Endodermal cell (in vitro differentiated cells): ENCODE measurements at regions not wholly inside any gene's neighbourhood (a gene's known extent, or its start where the extent isn't known, plus 50 kb on each side); places are given as distances from the start of the nearest gene placed in this dataset.

ENCODE experiments used
- DNase-seq: peaks from one replicate; pipeline ENCODE4 v3.0.0-alpha.2; 2017
- H3K27ac ChIP-seq: 2 replicates; pipeline ENCODE4 v1.5.1; 2013; ENCODE audit warnings: mild to moderate bottlenecking, low read depth, low read length, moderate library complexity
- H3K27me3 ChIP-seq: 2 replicates; pipeline ENCODE4 v1.6.1; 2013; ENCODE audit warnings: mild to moderate bottlenecking, low read length, moderate library complexity; ENCODE audit not compliant: insufficient read depth, control insufficient read depth, poor library complexity, severe bottlenecking
- H3K36me3 ChIP-seq: 2 replicates; pipeline ENCODE4 v1.7.0; 2013; ENCODE audit warnings: mild to moderate bottlenecking, low read length, moderate library complexity; ENCODE audit not compliant: control insufficient read depth, insufficient read depth
- H3K4me1 ChIP-seq: one replicate; pipeline ENCODE4 v1.7.0; 2013; ENCODE audit warnings: low read length; ENCODE audit not compliant: control insufficient read depth, insufficient read depth
- H3K4me3 ChIP-seq: 2 replicates; pipeline ENCODE4 v1.5.1; 2013; ENCODE audit warnings: mild to moderate bottlenecking, low read length, moderate library complexity
- H3K9ac ChIP-seq: 2 replicates; pipeline ENCODE4 v1.6.1; 2013; ENCODE audit warnings: mild to moderate bottlenecking, low read length, moderate library complexity; ENCODE audit not compliant: poor library complexity, severe bottlenecking; ENCODE audit errors: extremely low read depth
- H3K9me3 ChIP-seq: 2 replicates; pipeline ENCODE4 v1.6.1; 2013; ENCODE audit warnings: mild to moderate bottlenecking, low read length, moderate library complexity; ENCODE audit not compliant: control insufficient read depth
- H3K27ac Mint-ChIP-seq: 2 replicates; pipeline ENCODE4 v1.8.0; 2020; ENCODE audit warnings: mixed read lengths
- H3K27me3 Mint-ChIP-seq: 2 replicates; pipeline ENCODE4 v1.8.0; 2021; ENCODE audit warnings: mild to moderate bottlenecking, mixed read lengths; ENCODE audit not compliant: insufficient read depth
- H3K36me3 Mint-ChIP-seq: 2 replicates; pipeline ENCODE4 v1.8.0; 2020; ENCODE audit warnings: low read depth, mixed read lengths
- H3K4me1 Mint-ChIP-seq: 2 replicates; pipeline ENCODE4 v1.8.0; 2020; ENCODE audit warnings: mixed read lengths
- H3K4me3 Mint-ChIP-seq: 2 replicates; pipeline ENCODE4 v1.8.0; 2020; ENCODE audit warnings: mild to moderate bottlenecking, moderate library complexity, mixed read lengths
- H3K9me3 Mint-ChIP-seq: 2 replicates; pipeline ENCODE4 v1.8.0; 2020; ENCODE audit warnings: mild to moderate bottlenecking, mixed read lengths
- CTCF ChIP-seq: fragments of 200-600 bp; sonication (generic); conservative IDR thresholded peaks from 2 replicates; pipeline ENCODE4 v1.5.0; 2021; ENCODE audit warnings: antibody characterized with exemption, mild to moderate bottlenecking
- WGBS, 2 experiments: methylation state at CpG; one replicate each; pipeline versions ENCODE4 v1.1.5 to v1.1.7; 2013; ENCODE audit warnings: missing lambda C conversion rate in 2 of 2, mixed read lengths in 1 of 2; ENCODE audit not compliant: insufficient coverage in 1 of 2, insufficient read length in 1 of 2; 5-methylcytosine and 5-hydroxymethylcytosine counted together

GRCh38 chr17:77566151-77566550, 392.4 kb upstream of the TNRC6C start:
- no peaks in the 10 kb centered on the region for H3K36me3 ChIP-seq
- no peak overlapping the region for H3K27ac ChIP-seq
- H3K9ac ChIP-seq = no peak overlapping the region
- no peaks in the 10 kb centered on the region for H3K4me1 Mint-ChIP-seq
- TF ChIP-seq CTCF = no peak
- H3K4me3 ChIP-seq = no peak overlapping the region
- H3K4me1 ChIP-seq = no peaks in the 10 kb centered on the region
- peaks cover 6% of the 10 kb centered on the region for H3K27me3 ChIP-seq
- peaks cover 16% of the 10 kb centered on the region for H3K27me3 Mint-ChIP-seq
- no peak overlapping the region for H3K27ac Mint-ChIP-seq
- WGBS, 2 experiments = 88 to 94% methylated on average over 5 to 7 of the region's 7 CpGs
- peaks cover 2% of the 10 kb centered on the region for H3K9me3 Mint-ChIP-seq
- no peaks in the 10 kb centered on the region for H3K36me3 Mint-ChIP-seq
- H3K9me3 ChIP-seq = no peaks in the 10 kb centered on the region
- DNase-seq = peak; percentile 22
- H3K4me3 Mint-ChIP-seq = no peak overlapping the region

- peaks cover 11% of the 10 kb centered on the region for H3K27me3 ChIP-seq
- peak; percentile 33 for DNase-seq
- H3K4me3 Mint-ChIP-seq = no peak overlapping the region
- peaks cover 2% of the 10 kb centered on the region for H3K9me3 Mint-ChIP-seq
- peak overlapping the region; percentile 49 for H3K27ac ChIP-seq
- no peak overlapping the region for H3K4me3 ChIP-seq
- H3K4me1 ChIP-seq = no peaks in the 10 kb centered on the region
- no peaks in the 10 kb centered on the region for H3K36me3 Mint-ChIP-seq
- H3K27ac Mint-ChIP-seq = no peak overlapping the region
- H3K36me3 ChIP-seq = no peaks in the 10 kb centered on the region
- no peak overlapping the region for H3K9ac ChIP-seq
- WGBS, 2 experiments = 92 to 94% methylated on average over 12 to 13 of the region's 13 CpGs
- peaks cover 16% of the 10 kb centered on the region for H3K27me3 Mint-ChIP-seq
- TF ChIP-seq CTCF = no peak
- H3K4me1 Mint-ChIP-seq = peaks cover 3% of the 10 kb centered on the region
- H3K9me3 ChIP-seq = no peaks in the 10 kb centered on the region
These were observed 391.9 kb upstream of the TNRC6C start for GRCh38 chr17:77566566-77567138.

GRCh38 chr17:77568540-77568939, 390.0 kb upstream of the TNRC6C start:
- Histone ChIP-seq H3K4me3 (no peak overlapping the region), H3K27ac (no peak overlapping the region), H3K9me3 (no peaks in the 10 kb centered on the region), H3K4me1 (peaks cover 6% of the 10 kb centered on the region), H3K27me3 (peaks cover 18% of the 10 kb centered on the region), H3K9ac (no peak overlapping the region), H3K36me3 (no peaks in the 10 kb centered on the region)
- no peaks in the 10 kb centered on the region for H3K36me3 Mint-ChIP-seq
- 94 to 95% methylated on average over 6 to 7 of the region's 7 CpGs for WGBS, 2 experiments
- no peak for TF ChIP-seq CTCF
- no peaks in the 10 kb centered on the region for H3K9me3 Mint-ChIP-seq
- H3K4me1 Mint-ChIP-seq = peaks cover 8% of the 10 kb centered on the region
- DNase-seq = peak; percentile 21
- H3K27ac Mint-ChIP-seq = no peak overlapping the region
- no peak overlapping the region for H3K4me3 Mint-ChIP-seq
- peaks cover 18% of the 10 kb centered on the region for H3K27me3 Mint-ChIP-seq
